ENCODE measurements at regions not wholly inside any gene's neighbourhood (a gene's known extent, or its start where the extent isn't known, plus 50 kb on each side); places are given as distances from the start of the nearest gene placed in this dataset.

GRCh38 chr16:54519161-54519695 lies 232.6 kb upstream of the IRX3 start:
- H3K27me3 ChIP-seq (replicated peaks; ENCODE audit: insufficient read depth), result no peaks in the 10 kb centered on the region
- no peak for ATAC-seq (ENCODE audit: insufficient number of reproducible peaks, low FRiP score, low read depth)

GRCh38 chr16:54517181-54517580 lies 230.6 kb upstream of the IRX3 start:
- no peak for TF ChIP-seq CTCF (IDR thresholded peaks at IDR 0.05)
- Histone ChIP-seq H3K36me3 (no peaks in the 10 kb centered on the region), H3K4me1 (ENCODE audit: control insufficient read depth in 1 of 2, low read depth in 2 of 2) (no peaks in the 10 kb centered on the region), H3K27me3 (replicated peaks; ENCODE audit: insufficient read depth) (no peaks in the 10 kb centered on the region), H3K27ac (no peak overlapping the region), H3K4me3 (no peak overlapping the region), H3K9me3 (no peaks in the 10 kb centered on the region)
- no peak for ATAC-seq (ENCODE audit: insufficient number of reproducible peaks, low FRiP score, low read depth)
- no peak for DNase-seq (ENCODE audit: low spot score)

More at GRCh38 chr16:54519161-54519695, 232.6 kb upstream of the IRX3 start:
- H3K4me3 ChIP-seq, result no peak overlapping the region
- DNase-seq (ENCODE audit: low spot score), result no peak
- no peaks in the 10 kb centered on the region for H3K9me3 ChIP-seq
- no peak for TF ChIP-seq CTCF (IDR thresholded peaks at IDR 0.05)
- no peaks in the 10 kb centered on the region for H3K4me1 ChIP-seq (ENCODE audit: control insufficient read depth in 1 of 2, low read depth in 2 of 2)
- H3K36me3 ChIP-seq, result no peaks in the 10 kb centered on the region
- H3K27ac ChIP-seq, result no peak overlapping the region

DNA sequence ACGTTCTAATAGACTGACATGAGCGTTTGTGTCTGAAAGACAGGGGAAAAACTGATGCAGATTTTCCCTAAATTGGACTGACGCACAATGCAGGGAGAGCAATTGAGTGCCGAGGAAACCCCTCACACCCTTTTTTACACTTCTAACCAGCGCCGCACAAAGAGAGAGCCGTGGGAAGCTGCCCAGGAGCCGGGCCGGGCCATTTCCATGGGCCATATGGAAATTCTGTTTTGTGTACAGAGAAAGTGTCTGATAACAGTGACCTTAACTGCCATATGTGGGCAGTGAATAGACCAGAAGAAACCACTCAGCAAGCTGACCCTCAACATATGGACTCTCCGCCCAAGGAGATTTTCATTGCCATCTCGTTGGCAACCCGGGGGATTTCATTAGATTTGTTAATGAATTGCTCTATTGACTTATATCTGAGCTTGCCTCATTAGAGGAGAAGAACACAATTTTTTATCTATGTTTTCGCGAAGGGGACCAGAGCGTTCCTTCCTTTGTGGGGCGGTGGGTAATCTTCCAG lies 225.9 kb upstream of the IRX3 start:
- Histone ChIP-seq H3K4me1 (ENCODE audit: control insufficient read depth in 1 of 2, low read depth in 2 of 2) (no peaks in the 10 kb centered on the region), H3K36me3 (no peaks in the 10 kb centered on the region), H3K27ac (no peak overlapping the region), H3K27me3 (replicated peaks; ENCODE audit: insufficient read depth) (no peaks in the 10 kb centered on the region), H3K4me3 (no peak overlapping the region), H3K9me3 (no peaks in the 10 kb centered on the region)
- ATAC-seq (ENCODE audit: insufficient number of reproducible peaks, low FRiP score, low read depth), result no peak
- DNase-seq (ENCODE audit: low spot score), result no peak
- TF ChIP-seq CTCF (IDR thresholded peaks at IDR 0.05), result no peak

DNA sequence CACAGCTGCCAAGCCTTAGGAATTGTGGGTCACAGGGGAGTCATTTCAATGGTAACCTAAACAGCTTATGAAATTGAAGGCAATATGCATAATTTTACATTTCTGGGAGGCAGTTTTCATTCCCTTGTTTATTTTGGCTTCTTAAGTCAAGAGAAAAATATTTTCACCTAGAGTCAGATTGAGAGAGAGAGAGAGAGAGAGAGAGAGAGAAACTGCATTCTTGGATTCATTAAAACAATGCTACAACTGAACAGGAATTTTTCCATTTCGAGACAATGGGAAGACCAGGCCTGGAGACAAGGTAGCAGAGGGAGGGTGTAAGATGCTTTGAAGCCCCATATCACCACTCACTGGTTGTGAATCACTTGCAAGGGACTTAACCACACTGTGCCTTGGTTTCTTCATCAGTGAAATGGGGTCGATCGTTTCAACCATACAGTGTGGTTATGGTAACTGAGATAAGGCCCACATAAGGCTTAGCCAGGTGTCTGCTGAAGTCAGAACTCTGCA lies 224.7 kb upstream of the IRX3 start:
- Histone ChIP-seq H3K36me3 (no peaks in the 10 kb centered on the region), H3K9me3 (no peaks in the 10 kb centered on the region), H3K27me3 (replicated peaks; ENCODE audit: insufficient read depth) (no peaks in the 10 kb centered on the region), H3K4me3 (no peak overlapping the region), H3K4me1 (ENCODE audit: control insufficient read depth in 1 of 2, low read depth in 2 of 2) (peaks cover 0 to 9% of the 10 kb centered on the region in 2 donors), H3K27ac (no peak overlapping the region)
- no peak for TF ChIP-seq CTCF (IDR thresholded peaks at IDR 0.05)
- no peak for ATAC-seq (ENCODE audit: insufficient number of reproducible peaks, low FRiP score, low read depth)
- DNase-seq (ENCODE audit: low spot score), result no peak

GRCh38 chr16:54510685-54511221 lies 224.2 kb upstream of the IRX3 start:
- H3K4me1 ChIP-seq (ENCODE audit: control insufficient read depth in 1 of 2, low read depth in 2 of 2), result peaks cover 0 to 11% of the 10 kb centered on the region in 2 donors
- DNase-seq (ENCODE audit: low spot score) (no peak), ATAC-seq (ENCODE audit: insufficient number of reproducible peaks, low FRiP score, low read depth) (no peak)
- TF ChIP-seq CTCF (IDR thresholded peaks at IDR 0.05), result no peak
- H3K9me3 ChIP-seq, result no peaks in the 10 kb centered on the region
- no peaks in the 10 kb centered on the region for H3K27me3 ChIP-seq (replicated peaks; ENCODE audit: insufficient read depth)
- H3K4me3 ChIP-seq, result no peak overlapping the region
- H3K27ac ChIP-seq, result no peak overlapping the region
- H3K36me3 ChIP-seq, result no peaks in the 10 kb centered on the region

All from thoracic aorta (tissue), 2 donors.